ENCODE measurements at regions not wholly inside any gene's neighbourhood (a gene's known extent, or its start where the extent isn't known, plus 50 kb on each side); places are given as distances from the start of the nearest gene placed in this dataset.

- H3K27ac ChIP-seq: peak overlapping the region; percentile 80
- no peak for TF ChIP-seq CTCF (conservative IDR thresholded peaks at IDR 0.05)
These were observed 1413.1 kb upstream of the CDH6 start for GRCh38 chr5:29780401-29780800.

DNA sequence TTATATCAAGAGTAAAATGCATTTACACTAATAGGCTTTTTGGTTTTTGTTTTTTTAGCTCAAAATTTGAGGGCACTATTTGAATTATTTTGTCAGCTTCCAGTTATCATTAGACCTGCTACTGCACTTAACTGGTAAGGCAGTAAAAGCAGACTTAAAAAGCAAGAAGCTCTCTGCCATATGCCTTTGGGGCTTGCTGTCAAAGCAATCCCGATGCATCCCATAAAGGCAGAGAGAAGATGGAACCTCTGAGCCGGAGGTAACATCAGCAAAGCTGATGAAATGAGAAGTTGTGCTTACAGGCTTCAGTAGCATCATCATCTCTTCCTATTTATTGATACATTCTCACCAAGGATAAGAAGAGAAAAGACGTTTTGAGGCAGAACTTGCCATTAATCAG lies 1414.3 kb upstream of the CDH6 start:
- TF ChIP-seq CTCF (conservative IDR thresholded peaks at IDR 0.05): no peak
- peak overlapping the region; percentile 80 for H3K27ac ChIP-seq

- no peak for TF ChIP-seq CTCF (conservative IDR thresholded peaks at IDR 0.05)
- H3K27ac ChIP-seq: no peak overlapping the region
These were observed 1416.1 kb upstream of the CDH6 start for GRCh38 chr5:29777373-29777772.

DNA sequence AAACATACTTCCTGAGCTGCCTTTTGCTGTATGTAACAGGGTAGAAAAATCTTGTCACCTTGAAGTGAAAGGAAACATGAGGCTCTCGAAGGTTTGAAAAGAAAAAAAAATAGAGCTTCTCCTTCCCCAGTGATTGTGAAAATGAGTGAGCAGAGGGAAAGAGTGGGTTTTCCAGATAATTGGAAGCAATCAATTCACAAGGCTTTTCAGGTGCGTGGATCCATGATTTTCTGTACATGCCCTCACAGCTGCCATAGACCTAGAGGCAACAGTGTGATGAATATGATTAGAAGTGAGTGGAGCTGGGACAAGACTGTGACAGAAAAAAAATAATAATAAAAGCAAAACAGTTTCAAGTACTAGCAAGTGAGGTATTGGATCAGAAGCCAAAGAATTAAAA lies 1422.5 kb upstream of the CDH6 start:
- H3K27ac ChIP-seq: no peak overlapping the region
- TF ChIP-seq CTCF (conservative IDR thresholded peaks at IDR 0.05): no peak

DNA sequence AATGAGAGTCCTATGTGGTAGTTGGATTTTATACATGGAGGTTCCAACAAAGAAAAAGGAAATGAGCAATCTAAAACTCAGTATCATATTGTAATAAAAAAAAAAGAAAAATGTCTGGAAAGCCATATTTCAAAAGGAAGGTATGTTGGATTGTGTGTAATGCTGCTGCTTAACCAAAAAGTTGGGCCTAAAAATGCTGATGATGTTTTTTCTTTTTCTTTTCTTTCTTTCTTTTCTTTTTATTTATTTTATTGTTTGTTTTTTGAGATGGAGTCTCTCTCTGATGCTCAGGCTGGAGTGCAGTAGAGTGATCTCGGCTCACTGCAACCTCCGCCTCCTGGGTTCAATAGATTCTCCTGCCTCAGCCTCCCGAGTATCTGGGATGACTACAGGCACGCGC lies 1424.0 kb upstream of the CDH6 start:
- TF ChIP-seq CTCF (conservative IDR thresholded peaks at IDR 0.05): no peak
- H3K27ac ChIP-seq: no peak overlapping the region

GRCh38 chr5:29758986-29759421 lies 1434.5 kb upstream of the CDH6 start:
- TF ChIP-seq CTCF (conservative IDR thresholded peaks at IDR 0.05): no peak

DNA sequence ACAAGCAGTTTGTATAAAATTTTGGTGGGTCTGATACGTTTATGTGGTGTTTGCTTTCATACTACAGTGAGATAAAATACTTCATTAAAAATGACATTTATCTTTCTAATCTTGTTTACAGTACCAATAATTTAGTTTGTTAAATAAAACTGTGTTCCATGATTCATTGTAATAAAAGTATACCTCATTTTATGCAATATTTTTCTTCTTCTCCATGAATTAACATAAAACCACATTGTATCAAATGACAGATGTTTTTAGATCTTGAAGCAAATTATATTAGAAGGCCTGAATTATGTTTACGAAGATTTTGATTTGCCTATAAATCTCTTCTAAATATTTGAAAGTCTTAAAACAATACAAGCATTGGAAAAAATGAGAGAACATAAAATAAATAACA lies 1443.0 kb upstream of the CDH6 start:
- TF ChIP-seq CTCF (conservative IDR thresholded peaks at IDR 0.05): no peak
- H3K27ac ChIP-seq: peak overlapping the region; percentile 75

More at GRCh38 chr5:29758986-29759421, 1434.5 kb upstream of the CDH6 start:
- peak overlapping the region; percentile 58 for H3K27ac ChIP-seq

GRCh38 chr5:29744618-29745017 lies 1448.9 kb upstream of the CDH6 start:
- no peak for TF ChIP-seq CTCF (conservative IDR thresholded peaks at IDR 0.05)
- H3K27ac ChIP-seq: no peak overlapping the region

Measured in VCaP (cell line).